ENCODE measurements at regions not wholly inside any gene's neighbourhood (a gene's known extent, or its start where the extent isn't known, plus 50 kb on each side); places are given as distances from the start of the nearest gene placed in this dataset.

DNA sequence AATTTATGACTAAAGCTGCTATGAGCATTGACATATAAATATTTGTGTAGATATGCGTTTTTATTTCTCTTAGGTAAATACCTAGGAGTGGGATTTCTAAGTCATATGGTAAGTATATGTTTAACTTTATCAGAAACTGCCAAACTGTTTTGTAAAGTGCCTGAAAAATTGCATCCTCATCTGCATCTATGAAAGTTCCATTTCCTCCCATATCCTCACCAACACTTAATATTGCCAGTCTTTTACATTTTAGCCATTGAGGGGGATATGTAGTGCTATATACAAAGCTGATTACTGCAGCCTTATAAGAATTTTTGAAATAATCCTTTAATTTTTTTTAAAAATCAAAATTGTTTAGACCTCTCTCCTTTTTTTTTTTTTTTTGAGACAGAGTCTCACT is 123.1 kb upstream of the SPRY4 start:
- Histone ChIP-seq H3K36me3 (no peaks in the 10 kb centered on the region), H3K4me3 (no peak overlapping the region), H3K27ac (no peak overlapping the region), H3K9me3 (no peaks in the 10 kb centered on the region), H3K4me1 (replicated peaks) (no peaks in the 10 kb centered on the region), H3K27me3 (replicated peaks; ENCODE audit: insufficient read depth) (no peaks in the 10 kb centered on the region)
- DNase-seq (ENCODE audit: low spot score) = no peak
- intact Hi-C loops (cut with DNase I) = no loop called here
- TF ChIP-seq POLR2AphosphoS5 (IDR thresholded peaks at IDR 0.05) (no peak), POLR2A (IDR thresholded peaks at IDR 0.05) (no peak)
- TF ChIP-seq, protein P1, sequence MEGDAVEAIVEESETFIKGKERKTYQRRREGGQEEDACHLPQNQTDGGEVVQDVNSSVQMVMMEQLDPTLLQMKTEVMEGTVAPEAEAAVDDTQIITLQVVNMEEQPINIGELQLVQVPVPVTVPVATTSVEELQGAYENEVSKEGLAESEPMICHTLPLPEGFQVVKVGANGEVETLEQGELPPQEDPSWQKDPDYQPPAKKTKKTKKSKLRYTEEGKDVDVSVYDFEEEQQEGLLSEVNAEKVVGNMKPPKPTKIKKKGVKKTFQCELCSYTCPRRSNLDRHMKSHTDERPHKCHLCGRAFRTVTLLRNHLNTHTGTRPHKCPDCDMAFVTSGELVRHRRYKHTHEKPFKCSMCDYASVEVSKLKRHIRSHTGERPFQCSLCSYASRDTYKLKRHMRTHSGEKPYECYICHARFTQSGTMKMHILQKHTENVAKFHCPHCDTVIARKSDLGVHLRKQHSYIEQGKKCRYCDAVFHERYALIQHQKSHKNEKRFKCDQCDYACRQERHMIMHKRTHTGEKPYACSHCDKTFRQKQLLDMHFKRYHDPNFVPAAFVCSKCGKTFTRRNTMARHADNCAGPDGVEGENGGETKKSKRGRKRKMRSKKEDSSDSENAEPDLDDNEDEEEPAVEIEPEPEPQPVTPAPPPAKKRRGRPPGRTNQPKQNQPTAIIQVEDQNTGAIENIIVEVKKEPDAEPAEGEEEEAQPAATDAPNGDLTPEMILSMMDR (IDR thresholded peaks at IDR 0.05) = no peak
- 81% methylated on average over 1 of the region's 1 CpG for WGBS

DNA sequence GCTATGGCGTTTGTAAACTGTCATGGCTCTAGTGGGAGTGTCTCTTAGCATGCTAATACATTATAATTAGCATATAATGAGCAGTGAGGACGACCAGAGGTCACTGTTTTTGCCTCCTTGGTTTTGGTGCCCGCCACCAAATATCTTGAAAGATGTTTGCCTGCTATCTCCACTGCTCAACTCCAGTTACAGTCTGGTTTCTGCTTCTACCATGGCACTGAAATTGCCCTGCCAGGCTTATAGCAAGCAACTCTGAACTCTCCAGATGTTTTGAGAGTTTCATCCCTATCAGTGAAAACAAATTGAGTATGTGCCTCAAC is 122.1 kb upstream of the SPRY4 start:
- TF ChIP-seq, protein P1 (IDR thresholded peaks at IDR 0.05) = no peak
- TF ChIP-seq POLR2A (IDR thresholded peaks at IDR 0.05) (no peak), POLR2AphosphoS5 (IDR thresholded peaks at IDR 0.05) (no peak)
- Histone ChIP-seq H3K36me3 (no peaks in the 10 kb centered on the region), H3K27ac (no peak overlapping the region), H3K27me3 (replicated peaks; ENCODE audit: insufficient read depth) (no peaks in the 10 kb centered on the region), H3K4me1 (replicated peaks) (no peaks in the 10 kb centered on the region), H3K9me3 (no peaks in the 10 kb centered on the region), H3K4me3 (no peak overlapping the region)
- intact Hi-C loops (cut with DNase I) = no loop called here
- WGBS = 61% methylated on average over 3 of the region's 3 CpGs
- no peak for DNase-seq (ENCODE audit: low spot score)

DNA sequence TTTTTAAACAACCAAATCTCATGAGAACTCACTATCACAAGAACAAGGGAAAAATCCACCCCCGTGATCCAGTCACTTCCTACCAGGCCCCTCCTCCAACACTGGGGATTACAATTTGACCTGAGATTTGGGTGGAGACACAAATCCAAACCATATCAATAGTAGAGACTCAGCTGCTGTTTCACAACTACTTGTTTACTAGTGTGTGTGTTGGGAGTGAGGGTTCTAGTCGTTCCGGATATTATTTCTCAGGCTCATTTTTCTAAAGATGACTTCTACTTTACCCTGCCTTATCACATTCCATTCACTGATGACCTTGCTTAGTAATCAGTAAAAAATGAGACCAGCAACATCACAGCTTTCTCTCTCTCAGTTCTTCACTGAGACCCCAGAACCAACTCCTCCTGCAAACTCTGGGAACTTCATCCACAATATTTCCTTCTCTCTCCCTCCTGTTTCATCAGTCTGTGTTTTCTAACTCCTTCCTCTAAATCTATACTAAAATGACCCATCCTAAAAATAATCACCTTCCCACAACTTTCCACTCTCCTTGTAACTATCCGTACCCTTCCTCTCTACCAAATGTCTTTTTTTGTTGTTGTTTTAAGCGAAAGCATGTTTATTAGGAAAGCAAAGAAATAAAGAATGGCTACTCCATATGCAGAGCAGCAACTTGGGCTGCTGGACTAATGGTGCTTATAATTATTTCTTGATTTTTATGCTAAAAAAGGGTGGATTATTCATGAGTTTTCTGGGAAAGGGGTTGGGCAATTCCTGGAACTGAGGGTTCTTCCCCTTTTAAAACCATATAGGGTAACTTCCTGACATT is 121.5 kb upstream of the SPRY4 start:
- no peak for DNase-seq (ENCODE audit: low spot score)
- no peak overlapping the region for H3K4me3 ChIP-seq
- no peaks in the 10 kb centered on the region for H3K27me3 ChIP-seq (replicated peaks; ENCODE audit: insufficient read depth)
- no peaks in the 10 kb centered on the region for H3K36me3 ChIP-seq
- no peaks in the 10 kb centered on the region for H3K4me1 ChIP-seq (replicated peaks)
- intact Hi-C loops (cut with DNase I) = no loop called here
- H3K27ac ChIP-seq = no peak overlapping the region
- WGBS = 88% methylated on average over 5 of the region's 5 CpGs
- no peaks in the 10 kb centered on the region for H3K9me3 ChIP-seq
- TF ChIP-seq POLR2AphosphoS5 (IDR thresholded peaks at IDR 0.05) = no peak
- TF ChIP-seq, protein P1 (IDR thresholded peaks at IDR 0.05) = no peak

DNA sequence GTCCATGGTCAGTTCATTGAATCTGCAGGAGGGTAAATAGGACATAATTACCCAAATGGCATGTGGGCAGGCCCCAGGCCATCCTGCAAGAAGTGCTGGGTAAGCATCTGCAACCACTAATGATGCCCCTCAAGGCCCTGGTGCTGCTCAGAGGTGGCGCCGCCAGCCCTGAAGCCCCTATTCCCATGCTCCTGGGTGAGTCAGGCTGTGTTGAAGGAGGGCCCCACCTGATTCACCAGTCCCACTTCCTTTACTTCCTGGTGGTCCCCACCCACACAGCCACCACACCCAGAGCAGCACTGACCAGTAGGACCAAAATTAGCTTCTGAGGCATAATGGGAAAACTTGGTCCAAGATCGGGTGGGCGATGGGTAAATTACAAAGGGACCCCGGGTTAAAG is 120.4 kb upstream of the SPRY4 start:
- Histone ChIP-seq H3K9me3 (no peaks in the 10 kb centered on the region), H3K27me3 (replicated peaks; ENCODE audit: insufficient read depth) (no peaks in the 10 kb centered on the region), H3K27ac (no peak overlapping the region), H3K36me3 (no peaks in the 10 kb centered on the region), H3K4me3 (no peak overlapping the region), H3K4me1 (replicated peaks) (no peaks in the 10 kb centered on the region)
- WGBS = 99% methylated on average over 5 of the region's 5 CpGs
- no peak for DNase-seq (ENCODE audit: low spot score)
- intact Hi-C loops (cut with DNase I) = no loop called here
- no peak for TF ChIP-seq POLR2AphosphoS5 (IDR thresholded peaks at IDR 0.05)

DNA sequence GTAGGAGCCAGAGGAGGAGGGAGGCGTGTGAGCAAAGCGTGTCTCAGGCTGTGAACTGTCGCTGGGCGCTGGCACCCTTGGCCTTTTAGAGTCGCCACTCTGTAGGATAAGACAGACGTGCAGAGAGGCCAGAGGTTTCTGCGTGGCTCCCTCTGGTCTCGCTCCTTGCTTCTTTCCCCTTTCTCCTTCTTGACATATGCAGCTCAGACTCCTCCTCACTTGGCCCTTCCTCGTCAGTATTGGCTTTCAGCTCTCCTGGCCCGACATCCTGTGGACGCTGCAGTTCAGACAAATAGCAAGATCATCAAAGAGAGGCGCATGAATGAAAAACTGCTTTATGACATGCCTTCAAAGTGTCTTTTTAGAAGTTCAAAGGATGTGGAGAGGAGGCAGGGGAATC is 116.8 kb upstream of the SPRY4 start:
- Histone ChIP-seq H3K4me3 (no peak overlapping the region), H3K4me1 (replicated peaks) (no peaks in the 10 kb centered on the region), H3K27ac (no peak overlapping the region), H3K9me3 (no peaks in the 10 kb centered on the region), H3K27me3 (replicated peaks; ENCODE audit: insufficient read depth) (no peaks in the 10 kb centered on the region), H3K36me3 (no peaks in the 10 kb centered on the region)
- TF ChIP-seq, protein P1 (IDR thresholded peaks at IDR 0.05) = peak in 1 of 4 experiments; percentile 30
- no peak for TF ChIP-seq POLR2A (IDR thresholded peaks at IDR 0.05)
- WGBS = 48% methylated on average over 12 of the region's 12 CpGs
- intact Hi-C loops (cut with DNase I) = no loop called here
- no peak for DNase-seq (ENCODE audit: low spot score)
